GM18517 (cell line): ENCODE measurements at regions not wholly inside any gene's neighbourhood (a gene's known extent, or its start where the extent isn't known, plus 50 kb on each side); places are given as distances from the start of the nearest gene placed in this dataset.
"Not testable (repeated sequence)": the region's sequence is repeated elsewhere in the genome, so short reads cannot be mapped to it uniquely, and the experiment has no call there.

Experiments
- ATAC-seq: cut with Tn5 transposase; IDR thresholded peaks from one replicate; pipeline ENCODE4 v1.9.1; 2021; ENCODE audit warnings: mild to moderate bottlenecking, moderate library complexity; ENCODE audit not compliant: unreplicated experiment

DNA sequence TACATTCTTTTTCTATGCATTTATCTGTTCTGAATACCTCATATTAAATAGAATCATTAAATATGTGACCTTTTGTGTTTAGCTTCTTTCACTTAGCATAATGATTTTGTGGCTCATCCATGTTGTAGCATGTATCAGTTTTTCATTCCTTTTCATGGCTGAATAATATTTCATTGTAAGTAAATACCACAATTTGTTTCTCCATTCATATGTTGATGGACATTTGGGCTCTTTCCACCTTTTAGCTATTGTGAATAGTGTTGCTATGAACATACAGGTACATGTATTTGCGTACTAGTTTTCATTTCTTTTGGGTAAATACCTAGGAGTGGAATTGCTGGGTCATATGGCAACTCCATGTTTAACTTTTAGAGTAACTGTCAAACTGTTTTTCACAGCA, 85.1 kb downstream of the GNL3L start:
- no peak for ATAC-seq

DNA sequence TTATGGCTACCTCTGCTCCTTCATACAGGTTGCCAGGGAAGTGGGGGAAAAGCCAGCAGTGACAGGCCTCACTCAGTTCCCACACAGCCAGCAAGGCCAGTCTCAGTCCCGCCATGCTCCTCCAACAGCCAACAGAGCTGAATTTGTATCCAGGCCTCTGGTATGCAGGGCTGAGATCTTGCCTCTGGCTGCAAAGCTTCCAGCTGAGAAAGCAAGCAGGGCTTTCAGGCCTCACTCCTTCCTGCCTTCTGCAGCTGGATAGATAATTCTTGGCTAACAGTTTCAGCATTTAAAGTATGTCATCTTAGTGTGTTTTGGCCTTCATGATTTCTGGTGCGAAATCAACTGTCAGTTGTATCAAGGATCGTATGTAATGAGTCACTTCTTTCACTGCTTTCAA, 103.6 kb downstream of the GNL3L start:
- no peak for ATAC-seq

DNA sequence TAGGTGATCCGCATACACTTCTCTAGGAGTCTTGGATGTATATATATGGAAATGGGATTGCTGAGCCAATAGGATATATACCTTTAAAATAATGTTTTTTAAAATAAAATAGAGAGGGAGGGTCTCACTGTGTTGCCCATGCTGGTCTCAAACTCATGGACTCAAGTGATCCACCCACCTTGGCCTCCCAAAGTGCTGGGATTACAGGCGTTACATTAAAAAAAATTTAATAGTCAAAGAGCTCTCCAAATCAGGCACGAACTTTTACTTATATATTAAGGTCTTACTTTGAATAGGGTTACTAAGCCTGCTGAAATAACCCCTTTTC, 109.0 kb downstream of the GNL3L start:
- ATAC-seq: no peak

DNA sequence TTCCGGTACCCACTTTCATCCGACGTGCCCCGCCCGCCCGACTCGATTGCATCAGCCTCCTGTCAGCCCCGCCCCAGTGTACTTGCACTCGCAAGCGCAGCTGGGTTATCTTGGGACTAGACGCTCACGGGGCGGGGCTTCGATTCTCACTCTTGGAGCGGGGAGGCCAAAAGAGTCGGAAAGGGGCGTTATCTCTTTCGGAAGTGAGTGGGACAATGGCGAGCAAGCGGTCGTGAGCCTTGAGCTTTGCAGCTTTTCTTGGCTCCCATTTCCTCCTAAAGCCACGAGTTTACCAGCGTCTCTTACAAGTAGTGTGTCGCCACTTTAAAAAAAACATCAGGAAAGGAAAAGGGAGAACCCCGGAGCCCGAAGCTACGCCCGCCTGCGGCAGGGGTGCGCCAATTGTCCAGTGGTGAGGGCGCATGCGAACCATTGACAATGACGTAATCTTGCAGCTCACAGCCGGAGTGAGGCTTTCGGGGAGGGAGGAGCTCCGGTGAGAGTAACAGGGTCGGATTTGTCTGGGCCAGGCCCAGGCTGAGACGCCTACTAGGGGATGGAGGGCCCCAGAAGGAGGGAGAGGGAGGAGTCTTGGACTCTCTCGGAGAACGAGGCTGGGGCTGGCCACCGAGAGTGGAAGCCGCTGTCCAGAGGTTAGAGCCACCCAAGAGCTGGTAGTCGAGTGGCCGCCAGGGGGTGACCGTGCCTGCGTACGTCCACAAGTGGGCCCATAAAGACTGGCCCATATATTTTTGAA, 109.5 kb downstream of the GNL3L start:
- peak; percentile 91 for ATAC-seq

DNA sequence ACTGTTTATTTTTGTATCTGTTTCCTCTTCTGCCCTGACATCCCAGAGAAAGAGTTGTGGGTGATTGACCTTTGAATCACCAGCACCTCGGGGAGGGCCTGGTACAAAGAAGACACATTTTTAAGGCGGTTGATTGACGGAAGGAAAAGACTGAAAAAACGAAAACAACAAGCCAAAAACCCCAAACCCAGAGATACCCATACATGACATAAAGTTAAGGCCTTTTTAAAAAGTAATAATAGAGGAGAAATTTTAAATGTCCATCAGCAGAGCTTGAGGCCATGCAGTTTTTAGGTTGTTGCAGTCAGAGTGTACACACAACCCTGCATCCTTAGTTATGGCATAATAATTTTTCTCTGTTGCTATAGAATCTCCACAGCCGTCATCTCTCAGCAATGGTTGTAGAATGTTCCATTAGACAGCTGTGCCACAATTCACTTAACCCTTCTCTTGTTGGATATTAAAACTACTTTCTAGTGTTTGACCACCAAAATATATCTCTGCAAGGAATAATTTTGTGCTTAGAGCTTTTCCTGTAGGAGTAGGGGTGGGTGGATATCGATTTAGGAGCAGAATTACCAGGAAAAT, 110.2 kb downstream of the GNL3L start:
- ATAC-seq: no peak

DNA sequence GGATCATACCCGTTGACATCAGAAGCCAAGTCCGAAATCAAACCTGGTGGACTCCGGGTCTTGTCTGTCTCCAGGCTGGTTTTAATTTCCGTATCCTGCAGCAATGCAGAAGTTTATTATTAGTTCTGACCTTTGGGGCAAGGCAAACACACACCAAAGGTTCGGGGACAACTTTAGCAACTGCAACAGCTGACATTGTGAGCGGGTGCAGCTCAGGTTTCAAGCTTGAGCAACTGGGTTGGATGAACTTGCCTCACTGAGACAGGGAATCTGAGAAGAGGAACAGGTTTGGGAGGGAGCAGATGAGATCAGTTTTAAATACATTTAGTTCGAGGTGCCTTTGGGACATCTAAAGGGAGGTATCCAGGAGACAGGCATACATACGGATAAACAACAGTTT, 110.7 kb downstream of the GNL3L start:
- no peak for ATAC-seq

DNA sequence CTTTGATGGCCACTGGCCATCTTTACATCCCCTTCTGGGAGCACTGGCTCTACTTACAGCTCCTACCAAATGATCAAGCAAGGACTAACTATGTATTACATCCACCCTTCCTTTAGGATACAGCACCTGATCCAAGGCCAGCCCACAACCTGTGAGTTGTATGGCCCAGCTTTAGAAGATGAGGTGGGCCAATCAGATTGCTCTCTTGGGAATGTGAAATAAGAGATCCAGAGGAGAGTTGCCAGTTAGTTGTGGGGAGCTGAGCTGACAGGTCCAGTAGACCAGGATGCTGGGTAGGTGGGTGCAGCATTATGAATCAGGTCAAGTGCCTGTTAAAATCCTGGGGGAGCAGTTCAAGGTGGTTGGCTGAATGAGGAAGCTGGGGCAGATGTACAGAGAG, 111.5 kb downstream of the GNL3L start:
- ATAC-seq: no peak

DNA sequence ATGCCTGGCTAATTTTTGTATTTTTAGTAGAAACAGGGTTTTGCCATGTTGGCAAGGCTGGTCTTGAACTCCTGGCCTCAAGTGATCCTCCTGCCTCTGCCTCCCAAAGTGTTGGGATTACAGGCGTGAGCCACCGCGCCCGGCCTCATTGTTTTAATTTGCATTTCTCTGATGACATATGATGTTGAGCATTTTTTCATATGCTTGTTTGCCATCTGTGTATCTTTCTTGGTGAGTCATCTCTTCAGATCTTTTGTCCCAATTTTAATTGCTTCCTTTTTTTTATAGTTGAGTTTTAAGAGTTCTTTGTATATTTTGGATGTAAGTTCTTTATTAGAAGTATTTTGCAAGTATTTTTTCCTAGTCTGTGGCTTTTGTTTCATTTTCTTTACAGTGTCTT, 117.6 kb downstream of the GNL3L start:
- not testable (repeated sequence) for ATAC-seq

DNA sequence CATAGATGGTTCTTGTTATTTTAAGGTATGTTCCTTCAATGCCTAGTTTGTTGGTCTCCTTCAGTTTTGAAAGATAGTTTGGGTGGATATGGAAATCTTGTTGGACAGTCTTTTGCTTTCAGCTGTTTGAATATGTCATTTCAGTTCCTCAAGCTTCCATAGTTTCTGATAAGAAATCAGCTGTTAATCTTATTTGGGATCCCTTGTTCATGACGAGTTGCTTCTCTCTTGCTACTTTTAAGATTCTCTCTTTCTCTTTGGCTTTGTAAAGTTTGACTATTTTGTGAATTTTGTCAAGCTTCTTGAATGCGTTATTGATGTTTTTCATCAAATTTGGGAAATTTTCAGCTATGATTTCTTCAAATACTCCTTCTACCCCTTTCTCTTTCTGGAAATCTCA, 129.5 kb downstream of the GNL3L start:
- ATAC-seq: no peak

DNA sequence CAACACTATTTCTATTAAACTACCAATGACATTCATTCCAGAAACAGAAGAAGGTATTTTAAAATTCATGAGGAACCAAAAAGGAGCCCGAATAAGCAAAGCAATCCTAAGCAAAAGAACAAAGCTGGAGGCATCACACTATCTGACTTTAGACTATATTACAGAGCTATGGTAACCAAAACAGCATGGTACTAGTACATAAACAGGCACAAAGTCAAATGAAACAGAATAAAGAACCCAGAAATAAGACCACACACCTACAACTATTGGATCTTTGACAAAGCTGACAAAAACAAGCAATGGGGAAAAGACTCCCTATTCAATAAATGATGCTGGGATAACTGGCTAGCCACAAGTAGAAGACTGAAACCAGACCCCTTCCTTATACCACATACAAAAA, 122.3 kb downstream of the ITIH6 start:
- ATAC-seq: no peak

DNA sequence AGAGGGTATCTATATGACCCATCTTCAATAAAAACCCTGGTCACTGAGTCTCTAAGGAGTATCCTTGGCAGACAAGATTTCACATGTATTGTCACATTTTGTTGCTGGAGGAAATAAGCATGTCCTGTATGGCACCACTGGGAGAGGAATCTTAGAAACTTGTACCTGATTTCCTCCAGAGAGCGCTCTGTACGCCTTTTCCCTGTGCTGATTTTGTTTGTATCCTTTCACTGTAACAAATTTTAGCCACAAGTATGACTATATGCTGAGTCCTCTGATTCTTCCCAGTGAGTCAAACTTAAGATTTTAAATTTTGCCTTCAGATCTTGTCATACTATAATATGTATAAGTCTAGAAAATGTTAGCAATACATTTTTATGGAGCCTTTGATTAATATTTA, 102.8 kb downstream of the ITIH6 start:
- ATAC-seq: no peak

DNA sequence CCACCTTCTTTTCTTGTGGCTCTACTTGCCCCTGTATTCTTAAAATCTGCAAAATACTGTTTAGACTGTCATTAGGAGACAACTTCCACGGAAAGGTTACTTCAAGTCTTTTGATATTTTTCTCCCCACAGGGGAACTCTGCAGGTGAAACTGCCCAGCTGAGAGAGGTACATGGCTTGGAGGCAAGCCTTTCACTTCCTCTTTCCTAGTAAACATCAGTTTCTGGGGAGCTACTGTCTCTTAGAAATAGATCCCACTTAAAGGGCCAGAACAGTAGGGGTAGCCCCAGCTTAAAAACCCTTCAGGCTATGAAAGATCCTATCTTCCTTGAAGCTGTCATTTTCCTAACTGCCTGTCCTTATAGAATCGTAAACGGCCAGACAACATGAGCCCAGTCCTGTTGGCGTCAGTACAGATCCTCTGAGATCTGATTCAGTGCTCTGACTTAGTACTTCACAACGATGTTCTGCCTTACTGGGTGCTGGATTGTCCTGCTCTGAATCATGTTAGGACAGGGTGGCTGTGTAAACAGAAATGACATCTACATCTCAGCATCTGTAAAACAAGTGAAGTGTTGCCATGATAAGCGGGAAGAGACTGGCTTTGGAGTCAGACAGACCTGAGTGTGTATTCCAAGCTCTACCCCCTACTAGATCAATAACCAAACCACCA, 102.1 kb downstream of the ITIH6 start:
- ATAC-seq: peak; percentile 99
